OCI-LY7 (cell line): ENCODE measurements at regions not wholly inside any gene's neighbourhood (a gene's known extent, or its start where the extent isn't known, plus 50 kb on each side); places are given as distances from the start of the nearest gene placed in this dataset.

Experiments
- CTCF ChIP-seq: fragments of 200-600 bp; sonication (generic); conservative IDR thresholded peaks from 2 replicates; pipeline ENCODE4 v1.5.1; 2014; ENCODE audit warnings: mild to moderate bottlenecking, antibody characterized with exemption, low read length, moderate library complexity, mixed read lengths
- EZH2phosphoT487 ChIP-seq: fragments of 200-600 bp; sonication (generic); IDR thresholded peaks from 2 replicates; pipeline ENCODE4 v1.6.1; 2018; ENCODE audit warnings: low read depth, borderline replicate concordance, mild to moderate bottlenecking, mixed run types, antibody characterized with exemption, low read length, moderate library complexity, mixed read lengths

GRCh38 chr13:107111248-107111647, 543.3 kb upstream of the ARGLU1 start:
- TF ChIP-seq EZH2phosphoT487, result no peak
- TF ChIP-seq CTCF, result no peak
